ENCODE measurements at regions not wholly inside any gene's neighbourhood (a gene's known extent, or its start where the extent isn't known, plus 50 kb on each side); places are given as distances from the start of the nearest gene placed in this dataset.
A peak's percentile ranks its signal among the peaks of the same experiment; 100 is the strongest.

DNA sequence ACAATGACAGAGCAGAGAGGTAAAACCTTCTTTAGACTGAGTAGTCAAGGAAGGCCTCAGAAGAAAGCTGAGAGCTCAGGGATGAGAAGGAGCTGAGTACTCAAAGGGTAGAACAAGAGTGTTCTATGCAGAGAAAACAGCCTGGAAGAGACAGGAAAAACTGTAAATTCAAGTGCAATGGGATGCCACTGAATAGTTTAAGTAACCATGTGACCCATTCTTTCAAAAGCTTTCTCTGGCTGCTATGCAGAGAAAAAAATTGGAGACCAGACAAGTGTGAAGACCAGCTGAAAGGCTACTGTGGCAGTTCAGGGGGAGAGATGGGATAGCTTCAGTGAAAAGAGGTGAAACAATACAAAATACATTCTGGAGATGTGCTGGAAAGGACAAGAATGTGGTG is 61.3 kb upstream of the RNF38 start:
- no peak for DNase-seq

GRCh38 chr9:36458430-36458915 is 58.4 kb upstream of the RNF38 start:
- DNase-seq: peak in 3 of 4 experiments; percentile 4 to 45 (median 18)

DNA sequence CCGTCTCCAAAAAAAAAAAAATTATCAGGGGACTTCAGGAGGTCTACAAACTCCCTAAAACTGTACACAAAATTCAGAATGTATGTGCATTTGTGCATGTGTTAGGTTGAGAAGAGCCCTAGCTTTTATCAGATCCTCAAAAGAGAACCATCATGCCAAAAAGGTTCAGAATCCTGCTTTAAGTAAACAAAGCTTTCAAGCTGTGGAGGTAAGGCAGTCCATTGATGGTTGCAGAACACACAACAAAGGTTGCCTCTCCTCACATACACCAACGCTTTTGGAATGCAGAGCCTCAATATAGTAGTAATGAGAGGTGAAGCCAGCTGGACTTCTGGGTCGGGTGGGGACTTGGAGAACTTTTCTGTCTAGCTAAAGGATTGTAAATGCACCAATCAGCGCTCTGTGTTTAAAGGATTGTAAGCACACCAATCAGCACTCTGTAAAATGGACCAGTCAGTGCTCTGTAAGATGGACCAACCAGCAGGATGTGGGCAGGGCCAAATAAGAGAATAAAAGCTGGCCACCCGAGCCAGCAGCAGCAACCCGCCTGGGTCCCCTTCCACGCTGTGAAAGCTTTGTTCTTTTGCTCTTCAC is 57.9 kb upstream of the RNF38 start:
- DNase-seq: no peak

DNA sequence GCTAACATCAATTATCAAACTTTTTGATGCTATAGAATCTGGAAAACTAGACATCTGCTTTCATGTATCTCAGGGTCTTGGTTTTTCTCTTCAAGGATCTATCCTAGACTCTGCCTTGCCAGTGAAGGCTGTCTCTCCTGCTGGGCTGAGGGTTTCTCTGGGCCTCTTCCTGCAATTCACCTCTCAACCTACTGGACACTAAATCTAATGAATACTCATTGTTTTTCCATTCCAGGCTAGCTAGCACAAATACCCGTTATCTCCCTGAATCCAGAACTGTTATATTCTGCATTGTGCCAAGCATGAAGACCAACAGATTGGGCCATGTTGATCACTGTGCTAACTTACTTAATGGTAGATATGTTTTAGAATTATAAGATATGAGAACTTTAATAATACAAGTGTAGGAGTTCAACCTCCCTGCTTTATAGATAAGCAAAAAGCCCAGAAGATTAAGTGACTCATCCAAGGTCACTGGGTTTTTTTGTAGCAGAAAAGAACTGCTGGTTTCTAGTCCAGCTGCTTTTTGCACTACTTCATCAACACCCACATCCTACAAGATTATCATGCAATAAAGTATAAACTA is 56.5 kb upstream of the RNF38 start:
- no peak for DNase-seq

DNA sequence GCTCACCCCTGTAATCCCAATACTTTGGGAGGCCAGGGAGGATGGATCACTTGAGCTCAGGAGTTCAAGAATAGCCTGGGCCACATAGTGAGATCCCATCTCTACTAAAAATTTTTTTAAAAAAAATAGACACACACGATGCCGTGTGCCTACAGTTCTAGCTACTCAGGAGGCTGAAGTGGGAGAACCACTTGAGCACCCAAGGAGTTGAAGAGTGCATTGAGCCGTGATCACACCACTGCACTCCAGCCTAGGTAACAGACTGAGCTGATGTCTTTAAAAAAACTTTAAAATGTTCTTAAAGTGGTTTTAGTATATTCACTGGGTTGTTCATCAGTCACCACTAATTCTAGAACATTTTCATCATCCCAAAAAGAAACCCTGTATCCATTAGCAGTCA is 51.9 kb upstream of the RNF38 start:
- DNase-seq: no peak

- DNase-seq: no peak
These were observed 50.2 kb upstream of the RNF38 start for GRCh38 chr9:36450110-36450732.

Data from activated naive CD4-positive, alpha-beta T cell (primary cell).